ENCODE measurements at regions not wholly inside any gene's neighbourhood (a gene's known extent, or its start where the extent isn't known, plus 50 kb on each side); places are given as distances from the start of the nearest gene placed in this dataset.
"Not testable (repeated sequence)": the region's sequence is repeated elsewhere in the genome, so short reads cannot be mapped to it uniquely, and the experiment has no call there.

GRCh38 chr1:22210636-22211035, 67.7 kb upstream of the WNT4 start:
- no peak for TF ChIP-seq CTCF (IDR thresholded peaks at IDR 0.05; ENCODE audit: low read depth, low read length, missing control alignments)
- in situ Hi-C loops (cut with HindIII; ENCODE audit: low sequenced_read_pairs): no loop called here
- no peak for DNase-seq (ENCODE audit: low read depth)
- no peak overlapping the region for H3K4me3 ChIP-seq (ENCODE audit: low read depth, low read length)

GRCh38 chr1:22211459-22211858, 68.6 kb upstream of the WNT4 start:
- DNase-seq (ENCODE audit: low read depth); H3K4me3 ChIP-seq (ENCODE audit: low read depth, low read length); in situ Hi-C loops (cut with HindIII; ENCODE audit: low sequenced_read_pairs): not testable (repeated sequence)

GRCh38 chr1:22212400-22213233, 69.7 kb upstream of the WNT4 start:
- no peak for TF ChIP-seq CTCF (IDR thresholded peaks at IDR 0.05; ENCODE audit: low read depth, low read length, missing control alignments)
- no peak overlapping the region for H3K4me3 ChIP-seq (ENCODE audit: low read depth, low read length)
- in situ Hi-C loops (cut with HindIII; ENCODE audit: low sequenced_read_pairs): no loop called here
- no peak for DNase-seq (ENCODE audit: low read depth)

- no peak overlapping the region for H3K4me3 ChIP-seq (ENCODE audit: low read depth, low read length)
- no peak for TF ChIP-seq CTCF (IDR thresholded peaks at IDR 0.05; ENCODE audit: low read depth, low read length, missing control alignments)
- DNase-seq (ENCODE audit: low read depth): no peak
- in situ Hi-C loops (cut with HindIII; ENCODE audit: low sequenced_read_pairs): loop anchor here (5.0 kb wide), 1 partner anchor 104 kb away; no protein-coding TSS in a partner anchor
Measured at GRCh38 chr1:22216210-22216883, 73.5 kb upstream of the WNT4 start.

GRCh38 chr1:22216966-22217365, 74.1 kb upstream of the WNT4 start:
- no peak overlapping the region for H3K4me3 ChIP-seq (ENCODE audit: low read depth, low read length)
- no peak for DNase-seq (ENCODE audit: low read depth)
- no peak for TF ChIP-seq CTCF (IDR thresholded peaks at IDR 0.05; ENCODE audit: low read depth, low read length, missing control alignments)
- in situ Hi-C loops (cut with HindIII; ENCODE audit: low sequenced_read_pairs): loop anchor here (5.0 kb wide), 1 partner anchor 105 kb away; no protein-coding TSS in a partner anchor

GRCh38 chr1:22217811-22218460, 75.0 kb upstream of the WNT4 start:
- DNase-seq (ENCODE audit: low read depth): no peak
- TF ChIP-seq CTCF (IDR thresholded peaks at IDR 0.05; ENCODE audit: low read depth, low read length, missing control alignments): no peak
- in situ Hi-C loops (cut with HindIII; ENCODE audit: low sequenced_read_pairs): loop anchor here (5.0 kb wide), 1 partner anchor 106 kb away; no protein-coding TSS in a partner anchor
- H3K4me3 ChIP-seq (ENCODE audit: low read depth, low read length): no peak overlapping the region
